GM18511 (cell line): ENCODE measurements at regions not wholly inside any gene's neighbourhood (a gene's known extent, or its start where the extent isn't known, plus 50 kb on each side); places are given as distances from the start of the nearest gene placed in this dataset.

ENCODE experiments used
- ATAC-seq: cut with Tn5 transposase; IDR thresholded peaks from one replicate; pipeline ENCODE4 v1.9.1; 2021; ENCODE audit warnings: mild to moderate bottlenecking, moderate library complexity; ENCODE audit not compliant: unreplicated experiment

DNA sequence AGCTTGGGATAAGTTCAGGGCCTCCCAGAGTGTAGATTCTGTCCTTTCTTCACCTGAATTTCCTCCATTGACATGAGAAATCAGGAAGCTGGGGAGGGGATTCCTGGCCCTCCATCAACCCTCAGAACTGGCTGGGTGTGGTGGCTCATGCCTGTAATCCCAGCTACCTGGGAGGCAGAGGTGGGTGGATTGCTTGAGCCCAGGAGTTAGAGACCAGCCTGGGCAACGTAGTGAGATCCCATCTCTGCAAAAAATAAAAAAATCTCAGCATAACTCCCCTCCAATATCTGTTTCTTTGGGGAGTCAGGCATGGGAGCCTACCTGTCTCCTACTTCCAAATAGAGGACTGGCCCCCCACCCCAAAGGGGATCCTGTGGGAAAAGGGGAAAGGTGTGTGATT, 59.8 kb upstream of the TBX3 start:
- ATAC-seq: no peak

- no peak for ATAC-seq
These were observed 59.3 kb upstream of the TBX3 start for GRCh38 chr12:114743289-114743688.

DNA sequence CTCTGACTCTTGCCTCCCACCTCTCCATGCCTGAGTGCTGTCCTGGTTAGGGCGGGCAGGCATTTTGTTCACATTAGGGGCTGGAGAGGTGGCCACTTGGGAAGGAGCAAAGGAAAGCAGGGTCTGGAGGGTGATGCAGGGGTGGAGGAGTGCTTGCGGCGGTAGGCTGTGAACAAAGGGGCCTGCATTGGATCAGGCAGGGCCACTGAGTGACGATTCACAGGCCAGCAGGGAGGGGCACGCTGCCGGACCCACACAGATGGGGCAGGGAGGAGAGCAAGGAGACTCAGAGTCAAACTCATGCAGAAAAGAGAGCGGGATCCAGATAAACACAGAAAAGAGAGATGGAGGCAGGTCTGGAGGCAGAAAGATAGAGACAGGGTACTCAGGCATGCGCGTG, 58.4 kb upstream of the TBX3 start:
- ATAC-seq: no peak

- no peak for ATAC-seq
These were observed 58.0 kb upstream of the TBX3 start for GRCh38 chr12:114741940-114742339.

- no peak for ATAC-seq
These were observed 56.5 kb upstream of the TBX3 start for GRCh38 chr12:114740448-114740847.

- ATAC-seq: no peak
These were observed 54.6 kb upstream of the TBX3 start for GRCh38 chr12:114738460-114739184.

DNA sequence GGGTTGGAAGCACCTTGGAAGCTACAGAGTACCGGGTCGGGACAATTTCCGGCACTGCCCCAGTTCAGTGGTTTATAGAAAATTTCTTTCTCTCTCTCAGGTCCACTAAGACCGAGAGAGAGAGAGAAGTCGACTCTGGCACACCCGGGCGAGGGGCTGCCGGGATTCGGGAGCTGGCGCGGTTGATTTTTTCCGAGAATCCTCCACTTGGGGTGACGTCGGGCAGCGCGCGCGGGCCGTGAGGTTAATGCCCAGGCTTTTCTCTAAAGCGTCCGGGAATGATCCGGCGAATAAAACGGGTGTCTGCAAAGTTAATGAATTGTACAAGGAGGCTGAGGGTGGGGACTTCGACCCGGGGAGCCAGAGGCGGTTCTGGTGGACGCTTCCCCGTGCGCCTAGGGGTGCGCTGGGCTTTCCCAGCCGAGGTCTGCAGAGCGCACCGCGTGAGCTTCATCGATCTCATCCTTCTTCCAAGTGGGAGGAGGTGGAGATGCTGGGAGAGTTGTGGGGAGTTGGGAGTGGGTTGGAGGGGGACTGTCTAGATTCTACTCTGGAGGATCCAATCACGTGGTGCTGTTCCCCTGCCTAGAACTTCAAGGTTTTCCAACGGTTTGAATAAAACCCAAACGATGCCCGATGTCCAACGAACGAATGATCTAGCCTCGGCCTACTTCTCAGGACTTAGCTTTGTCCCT, 51.9 kb upstream of the TBX3 start:
- ATAC-seq: no peak

- no peak for ATAC-seq
These were observed 51.0 kb upstream of the TBX3 start for GRCh38 chr12:114735011-114735410.

GRCh38 chr12:114733919-114734318, 49.9 kb upstream of the TBX3 start:
- ATAC-seq: no peak
